ENCODE measurements at regions not wholly inside any gene's neighbourhood (a gene's known extent, or its start where the extent isn't known, plus 50 kb on each side); places are given as distances from the start of the nearest gene placed in this dataset.

DNA sequence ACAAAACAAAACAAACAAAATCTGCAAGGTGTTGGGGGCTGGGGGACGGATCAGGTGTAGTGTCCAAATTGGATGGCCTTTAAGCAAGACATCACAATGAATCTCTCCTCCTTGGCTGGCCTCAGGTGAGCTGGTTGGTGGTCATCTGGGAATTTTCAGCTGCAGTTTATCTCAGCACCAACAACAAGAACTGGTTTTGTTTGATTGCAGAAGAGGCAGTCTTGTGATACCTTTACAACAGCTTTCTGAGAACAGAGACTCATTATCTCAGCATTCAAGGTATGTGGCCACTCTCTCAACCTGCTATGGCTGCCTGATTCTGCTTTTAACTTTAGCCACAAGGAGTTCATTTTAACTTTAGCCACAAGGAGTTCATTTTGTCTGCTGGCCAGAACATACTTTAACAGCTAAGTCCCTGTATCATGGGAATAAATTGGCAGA lies 1543.4 kb downstream of the EFNA5 start:
- TF ChIP-seq, protein P1, sequence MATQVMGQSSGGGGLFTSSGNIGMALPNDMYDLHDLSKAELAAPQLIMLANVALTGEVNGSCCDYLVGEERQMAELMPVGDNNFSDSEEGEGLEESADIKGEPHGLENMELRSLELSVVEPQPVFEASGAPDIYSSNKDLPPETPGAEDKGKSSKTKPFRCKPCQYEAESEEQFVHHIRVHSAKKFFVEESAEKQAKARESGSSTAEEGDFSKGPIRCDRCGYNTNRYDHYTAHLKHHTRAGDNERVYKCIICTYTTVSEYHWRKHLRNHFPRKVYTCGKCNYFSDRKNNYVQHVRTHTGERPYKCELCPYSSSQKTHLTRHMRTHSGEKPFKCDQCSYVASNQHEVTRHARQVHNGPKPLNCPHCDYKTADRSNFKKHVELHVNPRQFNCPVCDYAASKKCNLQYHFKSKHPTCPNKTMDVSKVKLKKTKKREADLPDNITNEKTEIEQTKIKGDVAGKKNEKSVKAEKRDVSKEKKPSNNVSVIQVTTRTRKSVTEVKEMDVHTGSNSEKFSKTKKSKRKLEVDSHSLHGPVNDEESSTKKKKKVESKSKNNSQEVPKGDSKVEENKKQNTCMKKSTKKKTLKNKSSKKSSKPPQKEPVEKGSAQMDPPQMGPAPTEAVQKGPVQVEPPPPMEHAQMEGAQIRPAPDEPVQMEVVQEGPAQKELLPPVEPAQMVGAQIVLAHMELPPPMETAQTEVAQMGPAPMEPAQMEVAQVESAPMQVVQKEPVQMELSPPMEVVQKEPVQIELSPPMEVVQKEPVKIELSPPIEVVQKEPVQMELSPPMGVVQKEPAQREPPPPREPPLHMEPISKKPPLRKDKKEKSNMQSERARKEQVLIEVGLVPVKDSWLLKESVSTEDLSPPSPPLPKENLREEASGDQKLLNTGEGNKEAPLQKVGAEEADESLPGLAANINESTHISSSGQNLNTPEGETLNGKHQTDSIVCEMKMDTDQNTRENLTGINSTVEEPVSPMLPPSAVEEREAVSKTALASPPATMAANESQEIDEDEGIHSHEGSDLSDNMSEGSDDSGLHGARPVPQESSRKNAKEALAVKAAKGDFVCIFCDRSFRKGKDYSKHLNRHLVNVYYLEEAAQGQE (IDR thresholded peaks at IDR 0.05; ENCODE audit: insufficient read depth in 1 of 2, low read depth in 2 of 2, low read length in 2 of 2), result no peak
- TF ChIP-seq POLR2AphosphoS5 (IDR thresholded peaks at IDR 0.05; ENCODE audit: low read depth, low read length) (no peak), TAF1 (IDR thresholded peaks at IDR 0.05; ENCODE audit: borderline replicate concordance, insufficient read depth, low read length) (no peak)

All from PFSK-1 (cell line).